ENCODE measurements at regions not wholly inside any gene's neighbourhood (a gene's known extent, or its start where the extent isn't known, plus 50 kb on each side); places are given as distances from the start of the nearest gene placed in this dataset.

DNA sequence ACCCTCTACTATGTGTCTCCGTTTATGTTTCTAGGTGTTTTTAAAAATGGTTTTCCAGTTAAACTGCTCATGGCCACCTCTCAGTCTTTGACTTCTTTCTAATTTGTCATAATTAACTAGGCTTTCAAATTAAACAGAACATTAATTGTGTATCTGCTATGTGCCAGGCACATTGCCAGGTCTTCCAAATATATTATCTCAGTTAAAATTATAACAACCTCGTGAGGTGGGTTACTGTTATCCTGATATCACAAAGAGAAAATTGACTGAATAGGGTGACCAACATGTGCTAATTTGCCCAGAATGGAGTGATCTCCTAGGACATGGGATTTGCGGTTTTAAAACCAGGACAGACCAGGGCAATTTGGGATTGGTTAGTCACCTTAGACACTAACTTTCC is 222.4 kb upstream of the TLE3 start:
- Histone ChIP-seq H3K27ac (peak overlapping the region; percentile 41 to 67), H3K9me3 (no peaks in the 10 kb centered on the region), H3K36me3 (no peaks in the 10 kb centered on the region), H3K4me3 (no peak overlapping the region), H3K4me1 (peaks cover 16 to 17% of the 10 kb centered on the region in 2 donors), H3K27me3 (no peaks in the 10 kb centered on the region)
- no peak for TF ChIP-seq POLR2A (IDR thresholded peaks at IDR 0.05)
- no peak for TF ChIP-seq POLR2AphosphoS5 (IDR thresholded peaks at IDR 0.05)
- TF ChIP-seq, protein P1, sequence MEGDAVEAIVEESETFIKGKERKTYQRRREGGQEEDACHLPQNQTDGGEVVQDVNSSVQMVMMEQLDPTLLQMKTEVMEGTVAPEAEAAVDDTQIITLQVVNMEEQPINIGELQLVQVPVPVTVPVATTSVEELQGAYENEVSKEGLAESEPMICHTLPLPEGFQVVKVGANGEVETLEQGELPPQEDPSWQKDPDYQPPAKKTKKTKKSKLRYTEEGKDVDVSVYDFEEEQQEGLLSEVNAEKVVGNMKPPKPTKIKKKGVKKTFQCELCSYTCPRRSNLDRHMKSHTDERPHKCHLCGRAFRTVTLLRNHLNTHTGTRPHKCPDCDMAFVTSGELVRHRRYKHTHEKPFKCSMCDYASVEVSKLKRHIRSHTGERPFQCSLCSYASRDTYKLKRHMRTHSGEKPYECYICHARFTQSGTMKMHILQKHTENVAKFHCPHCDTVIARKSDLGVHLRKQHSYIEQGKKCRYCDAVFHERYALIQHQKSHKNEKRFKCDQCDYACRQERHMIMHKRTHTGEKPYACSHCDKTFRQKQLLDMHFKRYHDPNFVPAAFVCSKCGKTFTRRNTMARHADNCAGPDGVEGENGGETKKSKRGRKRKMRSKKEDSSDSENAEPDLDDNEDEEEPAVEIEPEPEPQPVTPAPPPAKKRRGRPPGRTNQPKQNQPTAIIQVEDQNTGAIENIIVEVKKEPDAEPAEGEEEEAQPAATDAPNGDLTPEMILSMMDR (IDR thresholded peaks at IDR 0.05), result no peak
- peak in 1 of 2 donors; percentile 10 for DNase-seq (ENCODE audit: low spot score in 2 of 2)
- intact Hi-C loops (cut with DNase I; ENCODE audit: low total_unique reads), result no loop called here

DNA sequence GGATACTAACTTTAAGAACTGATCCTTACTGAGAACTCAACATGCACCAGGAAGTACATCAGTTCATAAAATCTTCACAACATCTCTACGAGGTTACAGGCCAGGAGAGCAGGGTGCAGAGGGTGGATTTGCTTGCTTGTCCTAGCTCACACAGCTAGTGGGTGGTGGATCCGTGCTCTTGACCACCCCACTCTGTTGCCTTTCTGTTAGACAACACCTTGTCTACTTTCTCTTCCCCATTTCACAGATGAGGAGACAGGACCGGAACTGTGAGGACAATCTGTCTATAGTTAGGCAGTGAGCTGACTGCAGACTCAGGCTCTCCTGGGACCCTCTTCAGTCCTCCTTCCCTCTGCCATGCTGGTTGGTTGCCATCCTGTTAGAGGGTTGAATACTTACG is 221.7 kb upstream of the TLE3 start:
- H3K27ac ChIP-seq, result peak overlapping the region in 1 of 2 donors; percentile 67
- no peaks in the 10 kb centered on the region for H3K27me3 ChIP-seq
- DNase-seq (ENCODE audit: low spot score in 2 of 2), result peak in 1 of 2 donors; percentile 11
- peaks cover 13 to 17% of the 10 kb centered on the region in 2 donors for H3K4me1 ChIP-seq
- TF ChIP-seq POLR2A (IDR thresholded peaks at IDR 0.05) (no peak), POLR2AphosphoS5 (IDR thresholded peaks at IDR 0.05) (no peak)
- TF ChIP-seq, protein P1 (IDR thresholded peaks at IDR 0.05), result no peak
- H3K4me3 ChIP-seq, result no peak overlapping the region
- intact Hi-C loops (cut with DNase I; ENCODE audit: low total_unique reads), result no loop called here
- H3K36me3 ChIP-seq, result no peaks in the 10 kb centered on the region
- no peaks in the 10 kb centered on the region for H3K9me3 ChIP-seq

DNA sequence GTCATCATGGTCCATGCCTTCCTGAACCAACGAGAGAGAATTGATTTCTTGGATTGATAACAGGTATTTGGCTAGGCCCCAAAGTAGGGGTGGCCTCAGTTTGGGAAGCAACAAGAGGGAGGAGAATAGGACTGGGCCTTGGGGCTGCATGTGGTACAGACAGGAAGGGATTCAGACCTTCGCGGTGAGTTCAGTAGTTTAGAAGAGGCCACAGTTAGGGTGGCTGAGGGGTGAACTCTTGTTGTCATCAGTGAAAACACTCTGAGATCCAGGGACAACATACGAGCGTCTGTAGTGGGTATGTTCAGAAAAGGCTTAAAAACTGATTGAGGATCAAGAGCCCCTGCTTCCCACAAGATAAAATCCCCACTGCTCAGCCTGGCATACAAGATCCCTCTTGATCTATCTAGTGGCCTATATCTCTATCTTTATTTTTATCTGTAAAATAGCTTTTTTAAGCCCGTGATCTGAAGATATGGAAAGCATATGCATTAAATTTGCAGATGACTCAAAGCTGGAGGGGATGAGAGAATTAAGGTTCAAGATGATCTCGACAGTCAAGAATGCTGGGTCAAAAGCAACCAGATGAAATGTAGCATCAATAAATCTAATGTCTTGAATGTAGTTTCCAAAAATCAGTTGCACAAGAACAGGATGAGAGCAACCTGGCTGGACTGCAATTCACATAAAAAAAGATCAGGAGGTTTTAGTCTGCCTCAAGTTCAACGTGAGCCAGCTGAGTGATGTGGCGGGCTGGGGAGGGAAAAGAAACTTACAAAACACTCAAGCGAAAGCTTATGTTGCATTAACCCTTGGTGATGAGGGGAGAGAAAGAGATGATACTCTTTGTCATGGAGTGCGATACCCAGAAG is 221.1 kb upstream of the TLE3 start:
- DNase-seq (ENCODE audit: low spot score in 2 of 2), result peak in 1 of 2 donors; percentile 18

DNA sequence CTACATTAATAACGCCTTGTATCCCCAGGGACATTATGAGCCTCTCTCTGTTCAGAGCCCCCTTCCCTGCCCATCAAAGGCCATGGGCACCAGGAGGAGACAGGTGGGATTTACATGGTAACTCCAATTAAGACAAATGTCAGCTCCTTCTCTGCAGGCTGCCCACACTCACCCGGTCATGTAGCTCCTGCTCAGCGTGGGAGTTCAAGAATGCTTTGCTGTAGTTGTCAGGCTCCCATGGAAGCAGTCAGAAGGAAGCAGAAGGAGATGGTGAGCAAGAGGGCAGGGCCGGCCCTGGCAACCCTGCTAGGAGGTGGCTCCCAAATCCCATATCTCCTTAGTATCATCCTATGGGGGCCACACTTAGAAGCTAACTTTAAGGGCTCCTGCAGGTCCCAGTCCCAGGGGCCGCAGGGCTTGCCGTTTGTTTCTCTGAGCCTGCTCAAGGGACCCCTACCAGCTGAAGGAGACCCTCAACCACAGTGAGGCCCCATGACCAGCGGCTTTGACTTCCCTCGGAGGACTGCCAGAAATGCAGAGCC is 218.4 kb upstream of the TLE3 start:
- intact Hi-C loops (cut with DNase I; ENCODE audit: low total_unique reads), result no loop called here
- Histone ChIP-seq H3K27ac (no peak overlapping the region), H3K9me3 (no peaks in the 10 kb centered on the region), H3K27me3 (no peaks in the 10 kb centered on the region), H3K36me3 (no peaks in the 10 kb centered on the region), H3K4me3 (no peak overlapping the region), H3K4me1 (no peaks in the 10 kb centered on the region)
- peak in 1 of 2 donors; percentile 27 for DNase-seq (ENCODE audit: low spot score in 2 of 2)
- TF ChIP-seq, protein P1 (IDR thresholded peaks at IDR 0.05), result no peak
- TF ChIP-seq POLR2AphosphoS5 (IDR thresholded peaks at IDR 0.05), result no peak
- no peak for TF ChIP-seq POLR2A (IDR thresholded peaks at IDR 0.05)

More for the DNA sequence above, 221.1 kb upstream of the TLE3 start:
- peak overlapping the region; percentile 11 to 67 for H3K27ac ChIP-seq
- intact Hi-C loops (cut with DNase I; ENCODE audit: low total_unique reads), result no loop called here
- H3K4me3 ChIP-seq, result no peak overlapping the region
- TF ChIP-seq POLR2A (IDR thresholded peaks at IDR 0.05) (no peak), POLR2AphosphoS5 (IDR thresholded peaks at IDR 0.05) (peak in 2 of 3 donors; percentile 40 to 75)
- TF ChIP-seq, protein P1 (IDR thresholded peaks at IDR 0.05), result no peak
- H3K27me3 ChIP-seq, result no peaks in the 10 kb centered on the region
- H3K9me3 ChIP-seq, result no peaks in the 10 kb centered on the region
- peaks cover 11 to 13% of the 10 kb centered on the region in 2 donors for H3K4me1 ChIP-seq
- no peaks in the 10 kb centered on the region for H3K36me3 ChIP-seq

DNA sequence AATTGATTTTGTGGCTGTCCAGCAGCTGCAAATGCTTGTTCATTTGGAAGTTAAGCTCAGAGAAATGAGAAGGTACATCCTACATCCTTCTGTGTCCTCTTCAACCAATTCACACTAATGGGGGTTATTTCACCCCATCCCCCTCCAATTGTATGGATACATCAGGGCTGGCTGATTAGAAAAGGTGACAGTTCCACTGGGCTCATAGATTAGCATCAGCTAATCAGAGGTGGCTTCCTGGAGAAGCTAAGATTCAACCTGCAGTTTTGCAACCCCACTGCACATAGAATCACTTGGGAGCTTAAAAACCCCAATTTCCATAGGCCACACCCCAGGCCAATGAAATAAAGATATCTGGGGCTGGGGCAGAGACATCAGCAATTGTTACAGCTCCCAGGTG is 217.7 kb upstream of the TLE3 start:
- no peaks in the 10 kb centered on the region for H3K9me3 ChIP-seq
- no peaks in the 10 kb centered on the region for H3K36me3 ChIP-seq
- no peak overlapping the region for H3K27ac ChIP-seq
- intact Hi-C loops (cut with DNase I; ENCODE audit: low total_unique reads), result no loop called here
- H3K4me3 ChIP-seq, result no peak overlapping the region
- no peak for DNase-seq (ENCODE audit: low spot score in 2 of 2)
- TF ChIP-seq, protein P1 (IDR thresholded peaks at IDR 0.05), result no peak
- TF ChIP-seq POLR2A (IDR thresholded peaks at IDR 0.05), result no peak
- no peak for TF ChIP-seq POLR2AphosphoS5 (IDR thresholded peaks at IDR 0.05)
- no peaks in the 10 kb centered on the region for H3K27me3 ChIP-seq
- H3K4me1 ChIP-seq, result no peaks in the 10 kb centered on the region
